Astrocyte of the cerebellum (primary cell): ENCODE measurements at regions not wholly inside any gene's neighbourhood (a gene's known extent, or its start where the extent isn't known, plus 50 kb on each side); places are given as distances from the start of the nearest gene placed in this dataset.

Source experiments
- DNase-seq: peaks from one replicate; pipeline ENCODE4 v3.0.0-alpha.2; 2011; ENCODE audit warnings: low read depth
- H3K4me3 ChIP-seq: 2 replicates; pipeline ENCODE4 v1.5.1; 2011; ENCODE audit warnings: mild to moderate bottlenecking, low read depth, low read length, moderate library complexity
- in situ Hi-C: cut with HindIII; loops from 2 replicates; pipeline ENCODE4 v1.10.0; 2017; ENCODE audit warnings: low sequenced_read_pairs
- TF ChIP-seq, protein P1 (sequence below): IDR thresholded peaks from 2 replicates; pipeline ENCODE4 v1.5.1; 2012; ENCODE audit warnings: low read length, low read depth, moderate library complexity, mild to moderate bottlenecking; ENCODE audit errors: missing control alignments

DNA sequence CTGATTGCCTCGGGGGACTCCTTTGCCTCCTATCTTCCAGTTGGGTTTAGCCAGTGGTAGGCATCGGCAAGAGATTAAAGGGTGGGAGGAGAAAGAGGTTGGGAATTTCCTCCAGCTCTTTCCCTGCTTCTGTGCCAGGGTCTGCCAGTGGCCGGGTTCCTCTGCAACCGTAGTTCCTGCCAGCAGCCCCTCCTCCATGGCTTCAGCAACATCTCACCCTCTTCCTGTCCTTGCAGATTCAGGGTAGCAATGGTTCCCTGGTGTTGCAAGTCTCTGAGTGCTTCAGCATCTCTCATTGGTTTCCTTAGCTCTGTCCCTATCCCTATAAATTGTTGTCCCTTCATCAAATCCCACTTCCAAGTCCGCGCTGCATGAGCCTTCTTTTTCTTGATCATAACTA is 223.1 kb upstream of the JUN start:
- in situ Hi-C loops, result no loop called here
- no peak for DNase-seq
- TF ChIP-seq, protein P1, sequence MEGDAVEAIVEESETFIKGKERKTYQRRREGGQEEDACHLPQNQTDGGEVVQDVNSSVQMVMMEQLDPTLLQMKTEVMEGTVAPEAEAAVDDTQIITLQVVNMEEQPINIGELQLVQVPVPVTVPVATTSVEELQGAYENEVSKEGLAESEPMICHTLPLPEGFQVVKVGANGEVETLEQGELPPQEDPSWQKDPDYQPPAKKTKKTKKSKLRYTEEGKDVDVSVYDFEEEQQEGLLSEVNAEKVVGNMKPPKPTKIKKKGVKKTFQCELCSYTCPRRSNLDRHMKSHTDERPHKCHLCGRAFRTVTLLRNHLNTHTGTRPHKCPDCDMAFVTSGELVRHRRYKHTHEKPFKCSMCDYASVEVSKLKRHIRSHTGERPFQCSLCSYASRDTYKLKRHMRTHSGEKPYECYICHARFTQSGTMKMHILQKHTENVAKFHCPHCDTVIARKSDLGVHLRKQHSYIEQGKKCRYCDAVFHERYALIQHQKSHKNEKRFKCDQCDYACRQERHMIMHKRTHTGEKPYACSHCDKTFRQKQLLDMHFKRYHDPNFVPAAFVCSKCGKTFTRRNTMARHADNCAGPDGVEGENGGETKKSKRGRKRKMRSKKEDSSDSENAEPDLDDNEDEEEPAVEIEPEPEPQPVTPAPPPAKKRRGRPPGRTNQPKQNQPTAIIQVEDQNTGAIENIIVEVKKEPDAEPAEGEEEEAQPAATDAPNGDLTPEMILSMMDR, result no peak

DNA sequence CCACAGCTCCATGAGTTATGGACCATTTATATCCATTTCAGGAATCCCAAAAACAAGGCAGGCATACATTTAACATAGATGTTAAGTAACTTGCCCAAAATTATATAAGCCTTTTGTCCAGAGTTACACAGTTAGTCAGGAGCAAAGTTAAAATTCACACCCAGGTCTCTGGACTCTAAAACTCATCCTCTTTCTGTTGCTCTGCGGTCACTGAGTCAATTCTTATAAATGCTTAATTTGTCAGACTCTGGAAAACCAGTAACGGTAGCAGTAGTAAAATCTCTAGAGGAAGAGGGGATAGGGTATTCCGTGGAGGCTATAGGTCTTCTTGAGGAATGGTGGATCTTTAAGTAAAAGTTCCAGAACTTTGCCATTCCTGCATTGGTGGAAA is 223.6 kb upstream of the JUN start:
- H3K4me3 ChIP-seq, result no peak overlapping the region
- DNase-seq, result no peak
- in situ Hi-C loops, result no loop called here
- TF ChIP-seq, protein P1, result no peak

More for the DNA sequence above, 223.1 kb upstream of the JUN start:
- H3K4me3 ChIP-seq, result no peak overlapping the region

DNA sequence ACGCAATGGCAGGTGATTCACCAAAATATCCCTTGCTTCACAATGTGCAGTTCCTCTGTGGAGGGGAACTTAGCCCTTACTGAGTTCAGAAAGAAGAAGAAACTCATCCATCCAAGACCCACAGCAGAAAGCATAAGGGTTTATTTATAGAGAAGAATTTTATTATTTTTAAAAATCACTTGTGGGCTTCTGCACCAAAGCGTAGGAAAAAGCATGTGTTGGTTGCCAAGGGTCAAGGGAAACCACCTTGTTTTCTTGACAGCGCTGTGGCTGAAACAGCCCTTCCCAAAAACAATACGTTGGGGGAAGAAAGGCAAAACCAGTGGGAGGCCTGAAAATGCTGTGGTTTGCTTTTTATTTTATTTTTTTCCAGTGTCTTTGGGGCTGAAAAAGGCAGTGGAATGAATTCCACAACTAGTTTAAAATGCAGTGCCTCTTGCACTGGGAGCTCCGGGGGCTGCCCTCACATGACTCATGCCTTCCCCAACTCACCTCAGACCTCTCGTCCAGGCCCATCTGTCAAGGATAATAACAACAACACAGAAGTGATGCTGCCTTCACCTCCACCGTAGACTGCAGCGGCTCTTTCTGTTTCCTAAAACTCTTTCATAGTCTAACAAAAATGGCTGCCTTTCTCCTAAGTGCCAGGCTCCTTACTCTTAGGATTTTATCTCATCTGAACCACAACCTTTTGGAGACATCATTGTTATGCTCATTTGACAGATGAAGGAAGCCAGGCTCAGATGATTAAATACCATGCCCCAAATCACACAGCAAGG is 224.2 kb upstream of the JUN start:
- H3K4me3 ChIP-seq, result no peak overlapping the region
- TF ChIP-seq, protein P1, result no peak
- in situ Hi-C loops, result no loop called here
- peak; percentile 91 for DNase-seq

DNA sequence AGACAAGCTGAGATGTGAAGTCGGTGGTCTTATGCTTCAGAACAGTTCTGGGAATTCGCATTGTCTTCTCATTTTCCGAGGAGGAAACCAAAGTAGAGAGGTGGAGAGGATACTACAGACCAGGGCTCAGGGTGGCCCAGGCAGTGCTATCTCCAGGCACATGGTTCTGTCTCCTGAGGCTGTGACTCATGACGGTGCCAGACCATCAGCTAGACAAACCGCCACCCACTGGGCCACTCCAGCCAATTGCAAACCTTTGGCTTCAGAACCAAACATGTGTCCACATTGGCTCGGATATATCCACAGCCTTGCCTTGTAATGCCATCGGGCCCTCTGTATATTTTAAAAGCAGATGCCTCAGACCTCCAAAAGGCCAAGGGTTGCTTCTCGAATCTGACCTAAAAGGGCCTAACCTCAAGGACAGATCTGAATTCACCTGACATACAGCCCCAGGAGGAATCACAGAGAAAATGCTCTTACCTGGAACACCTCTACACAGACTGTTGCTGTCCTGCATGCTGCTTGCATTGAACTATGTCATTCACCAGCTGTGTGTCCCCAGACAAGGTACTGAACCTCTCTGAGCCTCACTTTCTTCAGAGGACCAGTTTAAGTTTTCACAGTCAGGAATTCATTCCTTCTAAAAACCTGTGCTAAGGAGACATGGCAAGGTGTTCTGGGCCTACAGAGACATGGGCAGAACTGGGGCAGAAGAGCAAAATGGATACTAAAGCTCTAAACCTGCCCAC is 224.9 kb upstream of the JUN start:
- TF ChIP-seq, protein P1, result no peak
- DNase-seq, result no peak
- H3K4me3 ChIP-seq, result no peak overlapping the region
- in situ Hi-C loops, result no loop called here

DNA sequence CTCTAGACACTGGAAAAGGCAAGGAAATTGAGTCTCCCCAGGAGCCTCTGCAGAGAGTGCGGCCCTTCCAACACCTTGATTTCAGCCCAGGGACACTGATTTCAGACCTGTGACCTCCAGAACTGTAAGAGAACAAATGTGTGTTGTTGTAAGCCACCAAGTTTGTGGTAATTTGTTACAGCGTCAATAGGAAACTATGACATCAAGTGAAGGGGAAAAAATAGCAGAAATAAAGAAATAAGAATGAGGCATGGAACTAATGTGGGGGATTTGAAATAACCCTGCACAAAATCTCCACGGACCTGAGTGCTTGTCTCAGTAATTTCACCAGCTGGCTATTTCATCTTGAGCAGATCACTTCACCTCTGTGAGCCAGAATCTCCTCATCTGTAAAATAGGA is 227.8 kb upstream of the JUN start:
- DNase-seq, result no peak
- H3K4me3 ChIP-seq, result no peak overlapping the region
- in situ Hi-C loops, result no loop called here
- TF ChIP-seq, protein P1, result no peak

DNA sequence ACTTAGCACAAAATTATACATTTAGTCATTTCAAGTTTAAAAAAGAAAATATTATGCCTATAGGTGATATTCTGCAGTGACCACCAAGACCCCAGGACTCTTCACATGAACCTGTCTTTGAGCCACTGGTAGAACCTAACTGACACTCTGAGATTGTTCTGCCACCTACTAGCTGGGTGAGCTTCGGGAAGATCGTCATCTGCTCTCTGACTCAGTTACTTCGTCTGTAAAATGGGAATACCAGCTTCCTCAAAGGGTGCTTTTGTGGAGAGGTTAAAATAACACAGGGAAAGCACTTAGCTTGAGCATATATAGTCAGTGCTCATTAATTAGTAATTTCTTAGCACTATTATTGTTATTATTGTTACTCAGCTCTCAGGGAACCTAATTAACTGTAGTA is 228.5 kb upstream of the JUN start:
- no peak overlapping the region for H3K4me3 ChIP-seq
- DNase-seq, result no peak
- in situ Hi-C loops, result no loop called here
- TF ChIP-seq, protein P1, result no peak
